RWPE1 (cell line): ENCODE measurements at regions not wholly inside any gene's neighbourhood (a gene's known extent, or its start where the extent isn't known, plus 50 kb on each side); places are given as distances from the start of the nearest gene placed in this dataset.

Source experiments
- CTCF ChIA-PET: fragments of 350-600 bp; sonication (Branson Sonifier 250); formaldehyde crosslinking; extraction: SDS; loops from one replicate; lab custom pipeline; 2021; lab: Yijun Ruan, JAX
- POLR2A ChIA-PET: fragments of 400-600 bp; formaldehyde crosslinking; extraction: SDS; loops from one replicate; lab custom pipeline; 2020; ENCODE audit warnings: antibody characterized with exemption; ENCODE audit not compliant: low non-redundant PET; lab: Yijun Ruan, JAX
- DNase-seq: peaks from one replicate; pipeline ENCODE4 v3.0.0; 2012; ENCODE audit warnings: low spot score
- H3K27ac ChIP-seq: fragments of 450-650 bp; 2 replicates; pipeline ENCODE4 v1.5.1; 2017
- TF ChIP-seq, protein P1 (sequence below): fragments of 450-650 bp; conservative IDR thresholded peaks from 2 replicates; pipeline ENCODE4 v1.5.1; 2017; ENCODE audit warnings: low read depth, mild to moderate bottlenecking

DNA sequence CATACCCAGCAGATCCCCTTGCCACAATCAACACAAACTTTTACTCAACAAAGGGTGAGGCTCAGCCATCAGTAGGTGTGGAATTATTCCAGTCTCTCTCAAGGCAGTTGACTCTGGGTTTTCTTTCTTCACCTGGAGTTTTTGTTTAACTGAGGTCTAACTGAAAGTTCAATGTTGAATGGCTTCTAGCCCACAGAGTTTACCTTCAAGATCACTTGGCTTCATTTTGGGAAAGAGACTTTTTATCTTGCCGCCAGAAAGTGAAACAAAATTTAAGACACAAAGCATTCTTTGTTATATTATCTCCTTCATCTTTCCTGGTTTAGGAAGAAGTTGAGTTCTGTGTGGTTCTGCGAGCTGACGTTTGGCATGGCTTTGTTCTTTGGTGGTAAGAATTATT, 83.8 kb upstream of the RASGEF1B start:
- CTCF ChIA-PET = no interaction called here
- TF ChIP-seq, protein P1, sequence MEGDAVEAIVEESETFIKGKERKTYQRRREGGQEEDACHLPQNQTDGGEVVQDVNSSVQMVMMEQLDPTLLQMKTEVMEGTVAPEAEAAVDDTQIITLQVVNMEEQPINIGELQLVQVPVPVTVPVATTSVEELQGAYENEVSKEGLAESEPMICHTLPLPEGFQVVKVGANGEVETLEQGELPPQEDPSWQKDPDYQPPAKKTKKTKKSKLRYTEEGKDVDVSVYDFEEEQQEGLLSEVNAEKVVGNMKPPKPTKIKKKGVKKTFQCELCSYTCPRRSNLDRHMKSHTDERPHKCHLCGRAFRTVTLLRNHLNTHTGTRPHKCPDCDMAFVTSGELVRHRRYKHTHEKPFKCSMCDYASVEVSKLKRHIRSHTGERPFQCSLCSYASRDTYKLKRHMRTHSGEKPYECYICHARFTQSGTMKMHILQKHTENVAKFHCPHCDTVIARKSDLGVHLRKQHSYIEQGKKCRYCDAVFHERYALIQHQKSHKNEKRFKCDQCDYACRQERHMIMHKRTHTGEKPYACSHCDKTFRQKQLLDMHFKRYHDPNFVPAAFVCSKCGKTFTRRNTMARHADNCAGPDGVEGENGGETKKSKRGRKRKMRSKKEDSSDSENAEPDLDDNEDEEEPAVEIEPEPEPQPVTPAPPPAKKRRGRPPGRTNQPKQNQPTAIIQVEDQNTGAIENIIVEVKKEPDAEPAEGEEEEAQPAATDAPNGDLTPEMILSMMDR = no peak
- H3K27ac ChIP-seq = no peak overlapping the region
- POLR2A ChIA-PET = no interaction called here
- DNase-seq = no peak

DNA sequence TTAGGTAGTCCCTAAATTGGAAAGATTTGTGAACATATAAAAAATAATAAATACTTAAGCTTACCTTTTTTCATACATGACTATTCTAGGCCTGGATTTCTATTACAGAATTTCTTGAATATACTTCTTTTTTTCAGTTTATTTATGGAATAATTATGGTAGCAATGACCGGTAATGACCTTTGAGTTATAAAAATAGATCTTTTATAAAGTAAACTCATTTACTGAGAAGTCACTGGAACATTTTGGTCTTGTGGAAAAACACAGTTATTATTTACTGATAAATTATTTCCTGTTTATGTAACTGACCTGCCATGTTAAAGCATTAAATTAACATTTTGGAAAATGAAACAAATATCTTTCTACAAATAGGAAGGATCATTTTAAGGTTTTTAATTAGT, 80.4 kb upstream of the RASGEF1B start:
- TF ChIP-seq, protein P1 = no peak
- H3K27ac ChIP-seq = no peak overlapping the region
- CTCF ChIA-PET = no interaction called here
- DNase-seq = no peak
- POLR2A ChIA-PET = no interaction called here

GRCh38 chr4:81550388-81550859, 78.7 kb upstream of the RASGEF1B start:
- TF ChIP-seq, protein P1 = no peak
- ChIA-PET POLR2A (no interaction called here), CTCF (no interaction called here)
- H3K27ac ChIP-seq = no peak overlapping the region
- no peak for DNase-seq

DNA sequence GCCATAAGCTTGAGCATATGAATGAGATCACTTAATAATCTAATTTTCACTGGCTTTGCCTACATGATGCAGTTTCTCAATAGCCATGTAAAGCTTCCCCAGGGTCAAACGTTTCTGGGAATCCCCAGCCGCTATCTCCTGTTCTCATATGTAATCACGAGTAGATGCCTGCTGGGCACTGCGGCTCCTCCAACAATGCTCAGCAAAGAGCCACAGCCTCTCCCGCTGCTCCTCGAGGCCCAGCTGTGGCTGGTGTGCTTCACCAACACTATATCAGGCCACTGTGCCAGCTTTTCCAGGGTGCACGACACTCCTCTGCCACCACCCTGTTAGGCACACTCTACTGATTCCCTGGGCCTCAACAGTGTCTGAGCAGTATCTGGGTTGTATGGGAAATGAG, 78.3 kb upstream of the RASGEF1B start:
- POLR2A ChIA-PET = no interaction called here
- H3K27ac ChIP-seq = no peak overlapping the region
- CTCF ChIA-PET = interaction anchor here (0.6 kb wide), 1 partner anchor 37 kb away, joined by 3 read pairs; no protein-coding TSS in a partner anchor
- TF ChIP-seq, protein P1 = no peak
- no peak for DNase-seq

DNA sequence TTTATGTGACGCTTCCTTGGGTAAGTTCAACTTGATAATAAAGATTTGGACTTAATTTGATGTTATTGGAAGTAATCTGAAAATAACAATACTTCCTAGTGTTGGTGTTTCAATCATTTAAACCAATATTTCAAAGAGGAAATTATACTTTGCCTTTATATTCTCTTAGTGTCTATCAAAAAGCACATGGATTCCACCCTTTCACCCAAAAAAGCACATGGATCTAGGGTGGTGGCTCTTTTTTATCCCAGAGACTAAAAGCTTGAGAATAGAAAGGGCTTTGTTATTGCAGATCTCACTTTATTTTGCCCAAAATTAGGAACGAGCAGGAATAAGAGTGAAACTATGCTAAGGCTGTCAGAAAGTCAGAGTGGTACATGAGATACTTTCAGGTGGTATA, 75.1 kb upstream of the RASGEF1B start:
- ChIA-PET CTCF (no interaction called here), POLR2A (no interaction called here)
- TF ChIP-seq, protein P1 = no peak
- no peak for DNase-seq
- no peak overlapping the region for H3K27ac ChIP-seq

- no peak for DNase-seq
- TF ChIP-seq, protein P1 = no peak
- POLR2A ChIA-PET = no interaction called here
- CTCF ChIA-PET = interaction anchor here (0.6 kb wide), 2 partner anchors 17 to 1872 kb away, joined by 3 read pairs; no protein-coding TSS in a partner anchor
- no peak overlapping the region for H3K27ac ChIP-seq
These were observed 69.6 kb upstream of the RASGEF1B start for GRCh38 chr4:81541161-81541945.
